Keratinocyte (primary cell): ENCODE measurements at regions not wholly inside any gene's neighbourhood (a gene's known extent, or its start where the extent isn't known, plus 50 kb on each side); places are given as distances from the start of the nearest gene placed in this dataset.

Experiments
- DNase-seq: peaks from one replicate; pipeline ENCODE4 v3.0.0-alpha.2; 2011; ENCODE audit warnings: low read depth, missing footprints, low spot score
- FAIRE-seq: peaks from 2 replicates; lab custom pipeline; 2011; peaks lifted over from hg19 to GRCh38; lab: Jason Lieb, UNC
- H2AFZ ChIP-seq: 2 replicates; pipeline ENCODE4 v1.6.0; 2012; ENCODE audit warnings: low read length, control low read depth, inconsistent platforms; ENCODE audit not compliant: control insufficient read depth
- H3K27ac ChIP-seq: 2 replicates; pipeline ENCODE4 v1.5.1; 2011; ENCODE audit warnings: low read length; ENCODE audit not compliant: control insufficient read depth, insufficient read depth
- H3K27me3 ChIP-seq: 3 replicates; pipeline ENCODE4 v1.6.0; 2011; ENCODE audit warnings: low read length; ENCODE audit not compliant: control insufficient read depth, insufficient read depth; ENCODE audit errors: extremely low read depth
- H3K36me3 ChIP-seq, 2 experiments: 2 replicates in 1 of 2; 3 replicates in 1 of 2; pipeline ENCODE4 v1.5.1; 2011; ENCODE audit warnings: low read length in 2 of 2, mild to moderate bottlenecking in 1 of 2; ENCODE audit not compliant: control insufficient read depth in 2 of 2, insufficient read depth in 2 of 2; ENCODE audit errors: extremely low read depth in 1 of 2
- H3K4me1 ChIP-seq: 3 replicates; pipeline ENCODE4 v1.5.1; 2011; ENCODE audit warnings: low read length; ENCODE audit not compliant: control insufficient read depth, insufficient read depth; ENCODE audit errors: extremely low read depth
- H3K4me2 ChIP-seq: 3 replicates; pipeline ENCODE4 v1.6.0; 2011; ENCODE audit warnings: low read depth, low read length; ENCODE audit not compliant: control insufficient read depth, insufficient read depth; ENCODE audit errors: extremely low read depth
- H3K4me3 ChIP-seq, 3 experiments: fragments of 200-600 bp in 1 of 3; sonication (generic) in 1 of 3; 2 replicates in 2 of 3; 3 replicates in 1 of 3; pipeline ENCODE4 v1.5.1; 2011 to 2016; ENCODE audit warnings: low read length in 3 of 3, mild to moderate bottlenecking in 3 of 3, control low read depth in 2 of 3, inconsistent platforms in 1 of 3, low read depth in 1 of 3, mixed read lengths in 1 of 3, mixed run types in 1 of 3, moderate library complexity in 1 of 3; ENCODE audit not compliant: control insufficient read depth in 2 of 3, insufficient read depth in 2 of 3; ENCODE audit errors: extremely low read depth in 1 of 3
- H3K79me2 ChIP-seq: 2 replicates; pipeline ENCODE4 v1.6.0; 2012; ENCODE audit warnings: low read length; ENCODE audit not compliant: control insufficient read depth, insufficient read depth
- H3K9ac ChIP-seq: 3 replicates; pipeline ENCODE4 v1.6.0; 2011; ENCODE audit warnings: low read length; ENCODE audit not compliant: control insufficient read depth, insufficient read depth; ENCODE audit errors: extremely low read depth
- H3K9me1 ChIP-seq: 3 replicates; pipeline ENCODE4 v1.6.0; 2011; ENCODE audit warnings: low read length; ENCODE audit not compliant: control insufficient read depth, insufficient read depth; ENCODE audit errors: extremely low read depth
- H3K9me3 ChIP-seq: 2 replicates; pipeline ENCODE4 v1.5.1; 2012; ENCODE audit warnings: low read depth, low read length; ENCODE audit not compliant: control insufficient read depth
- H4K20me1 ChIP-seq: 3 replicates; pipeline ENCODE4 v1.6.0; 2011; ENCODE audit warnings: low read length; ENCODE audit not compliant: control insufficient read depth, insufficient read depth; ENCODE audit errors: extremely low read depth
- EZH2 ChIP-seq: IDR thresholded peaks from one replicate; pipeline ENCODE4 v1.6.1; 2012; ENCODE audit warnings: inconsistent platforms, mild to moderate bottlenecking, low read length, moderate library complexity
- dilution Hi-C: fragments of 300-500 bp; cut with MboI; formaldehyde crosslinking; loops from one replicate; pipeline ENCODE4 v1.7.0; 2020; ENCODE audit warnings: low sequenced_read_pairs; ENCODE audit not compliant: extremely low pct_ligation_motif_present
- TF ChIP-seq, protein P1 (sequence below), 3 experiments: IDR thresholded peaks in 1 of 3; conservative IDR thresholded peaks in 1 of 3; optimal IDR thresholded peaks in 1 of 3; 2 replicates in 2 of 3; 3 replicates in 1 of 3; pipeline versions ENCODE3 to v1.5.1; 2011; ENCODE audit warnings: low read length in 3 of 3, mild to moderate bottlenecking in 3 of 3, moderate library complexity in 2 of 3, control low read depth in 1 of 3, inconsistent platforms in 1 of 3; ENCODE audit not compliant: insufficient read depth in 2 of 3; ENCODE audit errors: extremely low read depth in 1 of 3

DNA sequence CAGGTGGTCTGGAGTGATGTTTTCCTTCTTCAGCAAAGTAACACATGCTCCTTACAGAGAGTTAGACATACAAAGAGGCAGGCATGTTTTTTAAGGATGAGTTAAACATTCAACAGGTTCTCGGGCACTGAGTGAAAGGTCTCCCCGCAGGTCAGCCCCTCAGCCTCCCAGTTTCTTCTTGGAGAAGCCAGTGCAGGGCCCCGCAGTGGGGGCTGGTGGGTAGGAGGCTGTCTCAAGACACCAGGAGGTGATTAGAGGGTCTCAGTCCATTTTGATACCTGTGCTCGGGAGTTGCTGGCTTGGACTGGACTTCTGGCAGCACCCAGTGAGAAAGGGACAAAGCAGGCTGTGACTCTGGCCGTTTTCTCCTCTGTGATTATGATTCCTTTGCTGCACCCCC lies 78.6 kb upstream of the ZNF479 start:
- H3K9me1 ChIP-seq, result no peaks in the 10 kb centered on the region
- H3K4me1 ChIP-seq, result no peaks in the 10 kb centered on the region
- H2AFZ ChIP-seq, result no peak overlapping the region
- H3K4me2 ChIP-seq, result no peak overlapping the region
- H3K36me3 ChIP-seq, result no peaks in the 10 kb centered on the region
- dilution Hi-C loops, result no loop called here
- H4K20me1 ChIP-seq, result no peaks in the 10 kb centered on the region
- no peak overlapping the region for H3K9ac ChIP-seq
- no peak overlapping the region for H3K4me3 ChIP-seq
- no peak for TF ChIP-seq EZH2
- TF ChIP-seq, protein P1, sequence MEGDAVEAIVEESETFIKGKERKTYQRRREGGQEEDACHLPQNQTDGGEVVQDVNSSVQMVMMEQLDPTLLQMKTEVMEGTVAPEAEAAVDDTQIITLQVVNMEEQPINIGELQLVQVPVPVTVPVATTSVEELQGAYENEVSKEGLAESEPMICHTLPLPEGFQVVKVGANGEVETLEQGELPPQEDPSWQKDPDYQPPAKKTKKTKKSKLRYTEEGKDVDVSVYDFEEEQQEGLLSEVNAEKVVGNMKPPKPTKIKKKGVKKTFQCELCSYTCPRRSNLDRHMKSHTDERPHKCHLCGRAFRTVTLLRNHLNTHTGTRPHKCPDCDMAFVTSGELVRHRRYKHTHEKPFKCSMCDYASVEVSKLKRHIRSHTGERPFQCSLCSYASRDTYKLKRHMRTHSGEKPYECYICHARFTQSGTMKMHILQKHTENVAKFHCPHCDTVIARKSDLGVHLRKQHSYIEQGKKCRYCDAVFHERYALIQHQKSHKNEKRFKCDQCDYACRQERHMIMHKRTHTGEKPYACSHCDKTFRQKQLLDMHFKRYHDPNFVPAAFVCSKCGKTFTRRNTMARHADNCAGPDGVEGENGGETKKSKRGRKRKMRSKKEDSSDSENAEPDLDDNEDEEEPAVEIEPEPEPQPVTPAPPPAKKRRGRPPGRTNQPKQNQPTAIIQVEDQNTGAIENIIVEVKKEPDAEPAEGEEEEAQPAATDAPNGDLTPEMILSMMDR (optimal IDR thresholded peaks at IDR 0.05 in 1 of 3, IDR thresholded peaks at IDR 0.05 in 1 of 3, conservative IDR thresholded peaks at IDR 0.05 in 1 of 3; ENCODE audit: extremely low read depth in 1 of 3, insufficient read depth in 2 of 3, low read length in 3 of 3), result no peak
- DNase-seq (no peak), FAIRE-seq (no peak)
- H3K79me2 ChIP-seq, result no peaks in the 10 kb centered on the region
- H3K27ac ChIP-seq, result no peak overlapping the region
- no peaks in the 10 kb centered on the region for H3K27me3 ChIP-seq
- H3K9me3 ChIP-seq, result peaks cover 4% of the 10 kb centered on the region

DNA sequence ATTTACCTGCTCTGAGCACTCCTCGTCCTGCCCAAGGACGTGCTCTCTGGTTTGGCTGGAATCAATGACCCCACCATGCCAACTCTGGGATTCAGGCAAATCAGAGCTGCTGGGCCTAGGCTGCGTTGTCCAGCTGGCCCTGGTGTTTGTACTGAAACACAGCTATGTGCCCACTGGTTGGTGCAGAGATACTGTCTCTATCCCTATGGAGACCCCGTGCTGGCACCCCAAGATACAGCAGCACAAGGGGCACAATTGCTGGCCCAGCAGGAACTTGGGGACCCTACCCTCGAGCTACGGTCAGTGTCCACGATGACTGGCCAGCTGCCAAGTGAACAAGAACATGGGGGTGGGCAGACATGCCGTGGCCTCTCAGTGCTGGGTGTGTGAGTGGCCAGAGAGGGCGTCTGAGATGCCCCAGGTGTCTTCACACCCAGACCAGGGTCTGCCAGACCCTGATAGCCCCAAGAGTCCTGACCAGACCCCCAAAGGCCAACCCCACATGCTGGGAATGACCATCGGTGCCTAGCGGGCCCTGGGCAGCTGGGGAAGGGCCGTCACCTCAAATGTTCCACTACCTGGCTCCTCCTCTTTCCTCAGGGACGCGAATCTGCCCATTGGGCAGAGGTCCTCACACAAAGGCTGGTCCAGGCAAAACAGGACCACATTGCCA lies 79.3 kb upstream of the ZNF479 start:
- no peak for TF ChIP-seq EZH2
- TF ChIP-seq, protein P1 (optimal IDR thresholded peaks at IDR 0.05 in 1 of 3, IDR thresholded peaks at IDR 0.05 in 1 of 3, conservative IDR thresholded peaks at IDR 0.05 in 1 of 3; ENCODE audit: extremely low read depth in 1 of 3, insufficient read depth in 2 of 3, low read length in 3 of 3), result no peak
- Histone ChIP-seq H3K9me3 (peaks cover 5% of the 10 kb centered on the region), H3K9me1 (no peaks in the 10 kb centered on the region), H4K20me1 (no peaks in the 10 kb centered on the region), H3K4me1 (no peaks in the 10 kb centered on the region), H3K9ac (no peak overlapping the region), H3K79me2 (no peaks in the 10 kb centered on the region), H3K36me3 (no peaks in the 10 kb centered on the region), H2AFZ (no peak overlapping the region), H3K4me3 (no peak overlapping the region), H3K27ac (no peak overlapping the region), H3K27me3 (no peaks in the 10 kb centered on the region), H3K4me2 (no peak overlapping the region)
- FAIRE-seq, result no peak
- DNase-seq, result no peak
- dilution Hi-C loops, result no loop called here
